ENCODE measurements at regions not wholly inside any gene's neighbourhood (a gene's known extent, or its start where the extent isn't known, plus 50 kb on each side); places are given as distances from the start of the nearest gene placed in this dataset.
A peak's percentile ranks its signal among the peaks of the same experiment; 100 is the strongest.
"Not testable (repeated sequence)": the region's sequence is repeated elsewhere in the genome, so short reads cannot be mapped to it uniquely, and the experiment has no call there.

- no peak for DNase-seq
These were observed 131.5 kb downstream of the ZNF608 start for GRCh38 chr5:124614836-124615385.

GRCh38 chr5:124614105-124614504 is 132.3 kb downstream of the ZNF608 start:
- DNase-seq = no peak

GRCh38 chr5:124613273-124613953 is 133.0 kb downstream of the ZNF608 start:
- DNase-seq = no peak

- DNase-seq = no peak
These were observed 134.4 kb downstream of the ZNF608 start for GRCh38 chr5:124612023-124612422.

GRCh38 chr5:124611262-124611661 is 135.2 kb downstream of the ZNF608 start:
- DNase-seq = not testable (repeated sequence)

- not testable (repeated sequence) for DNase-seq
These were observed 136.8 kb downstream of the ZNF608 start for GRCh38 chr5:124609685-124610084.

GRCh38 chr5:124606543-124606942 is 139.9 kb downstream of the ZNF608 start:
- DNase-seq = no peak

- DNase-seq = no peak
These were observed 140.3 kb downstream of the ZNF608 start for GRCh38 chr5:124606093-124606492.

GRCh38 chr5:124605541-124605940 is 140.9 kb downstream of the ZNF608 start:
- no peak for DNase-seq

- DNase-seq = no peak
These were observed 142.0 kb downstream of the ZNF608 start for GRCh38 chr5:124604419-124604818.

GRCh38 chr5:124602925-124603650 is 143.4 kb downstream of the ZNF608 start:
- DNase-seq = no peak

- peak; percentile 66 for DNase-seq
These were observed 147.1 kb downstream of the ZNF608 start for GRCh38 chr5:124599028-124599973.

GRCh38 chr5:124596595-124597421 is 149.6 kb downstream of the ZNF608 start:
- peak; percentile 7 for DNase-seq

GRCh38 chr5:124593952-124594351 is 152.5 kb downstream of the ZNF608 start:
- no peak for DNase-seq

- no peak for DNase-seq
These were observed 153.5 kb downstream of the ZNF608 start for GRCh38 chr5:124592891-124593290.

GRCh38 chr5:124591583-124591982 is 154.9 kb downstream of the ZNF608 start:
- no peak for DNase-seq

- no peak for DNase-seq
These were observed 155.8 kb downstream of the ZNF608 start for GRCh38 chr5:124590686-124591085.

GRCh38 chr5:124587280-124587679 is 159.2 kb downstream of the ZNF608 start:
- no peak for DNase-seq

- no peak for DNase-seq
These were observed 161.3 kb downstream of the ZNF608 start for GRCh38 chr5:124584991-124585715.

- DNase-seq = peak; percentile 7
These were observed 162.7 kb downstream of the ZNF608 start for GRCh38 chr5:124583469-124584350.

GRCh38 chr5:124582561-124582840 is 163.9 kb downstream of the ZNF608 start:
- DNase-seq = peak; percentile 79
